Sigmoid colon (tissue), 6 donors: ENCODE measurements at regions not wholly inside any gene's neighbourhood (a gene's known extent, or its start where the extent isn't known, plus 50 kb on each side); places are given as distances from the start of the nearest gene placed in this dataset.
A peak's percentile ranks its signal among the peaks of the same experiment; 100 is the strongest.

Experiments
- DNase-seq: peaks from one replicate; pipeline ENCODE4 v3.0.0-alpha.2; 2019
- H3K27ac ChIP-seq, 4 donors: fragments of 200-600 bp; sonication (generic); one replicate each; pipeline ENCODE4 v1.5.1; 2016 to 2019; ENCODE audit warnings: mild to moderate bottlenecking in 1 of 4
- H3K27me3 ChIP-seq, 3 donors: fragments of 200-600 bp; sonication (generic); one replicate each; pipeline ENCODE4 v1.5.1; 2019; ENCODE audit warnings: mild to moderate bottlenecking in 1 of 3
- H3K36me3 ChIP-seq, 4 donors: fragments of 200-600 bp; sonication (generic); one replicate each; pipeline ENCODE4 v1.5.1; 2016 to 2019
- H3K4me1 ChIP-seq, 4 donors: fragments of 200-600 bp; sonication (generic); one replicate each; pipeline ENCODE4 v1.5.1; 2017 to 2019
- H3K4me3 ChIP-seq, 4 donors: fragments of 200-600 bp; sonication (generic); one replicate each; pipeline ENCODE4 v1.5.1; 2017 to 2019; ENCODE audit warnings: mild to moderate bottlenecking in 2 of 4, moderate library complexity in 1 of 4
- H3K9me3 ChIP-seq, 4 donors: fragments of 200-600 bp in 3 of 4; sonication (generic) in 3 of 4; one replicate each; pipeline versions ENCODE4 v1.5.1 to v1.6.1; 2013 to 2019
- CTCF ChIP-seq, 4 experiments: fragments of 450-650 bp in 3 of 4; fragments of 200-600 bp in 1 of 4; IDR thresholded peaks; one replicate each; pipeline ENCODE4 v1.5.1; 2016 to 2019; ENCODE audit warnings: antibody characterized with exemption in 4 of 4, mild to moderate bottlenecking in 3 of 4, moderate library complexity in 2 of 4
- EP300 ChIP-seq, 4 donors: sonication (generic); formaldehyde crosslinking; IDR thresholded peaks; one replicate each; pipeline ENCODE4 v1.6.1; 2017; ENCODE audit warnings: antibody characterized with exemption in 4 of 4
- POLR2A ChIP-seq, 2 donors: fragments of 450-650 bp; IDR thresholded peaks; one replicate each; pipeline ENCODE4 v1.6.1; 2016; ENCODE audit warnings: antibody characterized with exemption in 2 of 2, mild to moderate bottlenecking in 2 of 2, moderate library complexity in 2 of 2
- POLR2AphosphoS5 ChIP-seq, 4 donors: sonication (generic); formaldehyde crosslinking; IDR thresholded peaks; one replicate each; pipeline ENCODE4 v1.6.1; 2017; ENCODE audit warnings: antibody characterized with exemption in 4 of 4
- WGBS, 2 donors: extraction: QIAGEN DNeasy Blood & Tissue Kit; methylation state at CpG; one replicate each; pipeline ENCODE4 v1.1.7; 2013; 5-methylcytosine and 5-hydroxymethylcytosine counted together
- intact Hi-C: fragments of 100-400 bp; cut with DNase I; formaldehyde crosslinking; loops from one replicate; pipeline ENCODE4 v1.15.1; 2023
- donor health status: healthy with polysubstance abuse.
- donor health status: healthy.

- Histone ChIP-seq H3K27me3 (no peaks in the 10 kb centered on the region), H3K27ac (no peak overlapping the region), H3K4me3 (no peak overlapping the region), H3K9me3 (no peaks in the 10 kb centered on the region), H3K4me1 (no peaks in the 10 kb centered on the region), H3K36me3 (no peaks in the 10 kb centered on the region)
- no peak for TF ChIP-seq CTCF (IDR thresholded peaks at IDR 0.05)
- no peak for TF ChIP-seq EP300 (IDR thresholded peaks at IDR 0.05)
- no peak for TF ChIP-seq POLR2A (IDR thresholded peaks at IDR 0.05)
- TF ChIP-seq POLR2AphosphoS5 (IDR thresholded peaks at IDR 0.05): no peak
- intact Hi-C loops: no loop called here
- 85 to 90% methylated on average over 15 of the region's 15 CpGs for WGBS, 2 donors
- peak; percentile 36 for DNase-seq
These were observed 313.2 kb upstream of the HS6ST1 start for GRCh38 chr2:128631698-128632500.

- WGBS, 2 donors: 88 to 92% methylated on average over 6 of the region's 6 CpGs
- intact Hi-C loops: no loop called here
These were observed 313.8 kb upstream of the HS6ST1 start for GRCh38 chr2:128632501-128632800.

GRCh38 chr2:128633501-128633900, 314.8 kb upstream of the HS6ST1 start:
- Histone ChIP-seq H3K4me3 (no peak overlapping the region), H3K27ac (no peak overlapping the region), H3K27me3 (no peaks in the 10 kb centered on the region), H3K9me3 (no peaks in the 10 kb centered on the region), H3K36me3 (no peaks in the 10 kb centered on the region), H3K4me1 (no peaks in the 10 kb centered on the region)
- intact Hi-C loops: no loop called here
- TF ChIP-seq CTCF (IDR thresholded peaks at IDR 0.05): no peak
- no peak for TF ChIP-seq EP300 (IDR thresholded peaks at IDR 0.05)
- TF ChIP-seq POLR2AphosphoS5 (IDR thresholded peaks at IDR 0.05): no peak
- no peak for TF ChIP-seq POLR2A (IDR thresholded peaks at IDR 0.05)
- 71 to 82% methylated on average over 3 of the region's 3 CpGs for WGBS, 2 donors
- DNase-seq: no peak

More at GRCh38 chr2:128632501-128632800, 313.8 kb upstream of the HS6ST1 start:
- peak; percentile 52 for DNase-seq
- H3K4me1 ChIP-seq: no peaks in the 10 kb centered on the region
- no peak for TF ChIP-seq CTCF (IDR thresholded peaks at IDR 0.05)
- no peak overlapping the region for H3K4me3 ChIP-seq
- no peaks in the 10 kb centered on the region for H3K36me3 ChIP-seq
- H3K27ac ChIP-seq: no peak overlapping the region
- H3K9me3 ChIP-seq: no peaks in the 10 kb centered on the region
- H3K27me3 ChIP-seq: no peaks in the 10 kb centered on the region

- Histone ChIP-seq H3K4me1 (no peaks in the 10 kb centered on the region), H3K27me3 (no peaks in the 10 kb centered on the region), H3K27ac (no peak overlapping the region), H3K36me3 (no peaks in the 10 kb centered on the region), H3K9me3 (no peaks in the 10 kb centered on the region), H3K4me3 (no peak overlapping the region)
- peak; percentile 45 for DNase-seq
- TF ChIP-seq POLR2AphosphoS5 (IDR thresholded peaks at IDR 0.05) (no peak), CTCF (IDR thresholded peaks at IDR 0.05) (no peak), EP300 (IDR thresholded peaks at IDR 0.05) (no peak), POLR2A (IDR thresholded peaks at IDR 0.05) (no peak)
- intact Hi-C loops: no loop called here
- WGBS, 2 donors: 71 to 82% methylated on average over 8 of the region's 8 CpGs
These were observed 316.8 kb upstream of the HS6ST1 start for GRCh38 chr2:128635361-128635900.

GRCh38 chr2:128636802-128637147, 318.1 kb upstream of the HS6ST1 start:
- no peak for DNase-seq
- no peak overlapping the region for H3K4me3 ChIP-seq
- no peaks in the 10 kb centered on the region for H3K36me3 ChIP-seq
- WGBS, 2 donors: 65 to 82% methylated on average over 5 of the region's 5 CpGs
- no peaks in the 10 kb centered on the region for H3K27me3 ChIP-seq
- H3K9me3 ChIP-seq: no peaks in the 10 kb centered on the region
- no peaks in the 10 kb centered on the region for H3K4me1 ChIP-seq
- H3K27ac ChIP-seq: no peak overlapping the region
- TF ChIP-seq POLR2AphosphoS5 (IDR thresholded peaks at IDR 0.05) (no peak), POLR2A (IDR thresholded peaks at IDR 0.05) (no peak), EP300 (IDR thresholded peaks at IDR 0.05) (no peak), CTCF (IDR thresholded peaks at IDR 0.05) (no peak)
- intact Hi-C loops: no loop called here
